Kidney epithelial cell (primary cell): ENCODE measurements at regions not wholly inside any gene's neighbourhood (a gene's known extent, or its start where the extent isn't known, plus 50 kb on each side); places are given as distances from the start of the nearest gene placed in this dataset.

Experiments used
- DNase-seq: peaks from one replicate; pipeline ENCODE4 v3.0.0-alpha.2; 2010; ENCODE audit warnings: low read depth
- H3K27me3 ChIP-seq: 2 replicates; pipeline ENCODE4 v1.6.0; 2011; ENCODE audit warnings: low read length; ENCODE audit not compliant: control insufficient read depth, insufficient read depth
- H3K36me3 ChIP-seq: 2 replicates; pipeline ENCODE4 v1.5.1; 2011; ENCODE audit warnings: low read length; ENCODE audit not compliant: control insufficient read depth, insufficient read depth
- H3K4me3 ChIP-seq: 2 replicates; pipeline ENCODE4 v1.5.1; 2011; ENCODE audit warnings: low read depth, mild to moderate bottlenecking, control low read depth, low read length
- CTCF ChIP-seq: IDR thresholded peaks from 2 replicates; pipeline ENCODE4 v1.5.1; 2011; ENCODE audit warnings: mild to moderate bottlenecking, moderate library complexity, low read length, control low read depth, inconsistent platforms; ENCODE audit not compliant: insufficient read depth, poor library complexity, severe bottlenecking

GRCh38 chr10:56745490-56745889 lies 384.4 kb upstream of the ZWINT start:
- DNase-seq: no peak
- no peaks in the 10 kb centered on the region for H3K27me3 ChIP-seq
- no peaks in the 10 kb centered on the region for H3K36me3 ChIP-seq
- no peak for TF ChIP-seq CTCF
- H3K4me3 ChIP-seq: no peak overlapping the region

- H3K36me3 ChIP-seq: no peaks in the 10 kb centered on the region
- H3K27me3 ChIP-seq: no peaks in the 10 kb centered on the region
- no peak for DNase-seq
- no peak overlapping the region for H3K4me3 ChIP-seq
- TF ChIP-seq CTCF: no peak
These were observed 367.3 kb upstream of the ZWINT start for GRCh38 chr10:56728349-56728748.

GRCh38 chr10:56722912-56723311 lies 361.9 kb upstream of the ZWINT start:
- H3K27me3 ChIP-seq: no peaks in the 10 kb centered on the region
- H3K36me3 ChIP-seq: no peaks in the 10 kb centered on the region
- no peak for DNase-seq
- no peak overlapping the region for H3K4me3 ChIP-seq
- no peak for TF ChIP-seq CTCF

GRCh38 chr10:56715262-56715661 lies 354.2 kb upstream of the ZWINT start:
- no peaks in the 10 kb centered on the region for H3K27me3 ChIP-seq
- TF ChIP-seq CTCF: no peak
- DNase-seq: no peak
- H3K36me3 ChIP-seq: no peaks in the 10 kb centered on the region
- H3K4me3 ChIP-seq: no peak overlapping the region

- no peak for DNase-seq
- Histone ChIP-seq H3K36me3 (no peaks in the 10 kb centered on the region), H3K4me3 (no peak overlapping the region), H3K27me3 (no peaks in the 10 kb centered on the region)
- no peak for TF ChIP-seq CTCF
These were observed 337.4 kb upstream of the ZWINT start for GRCh38 chr10:56698506-56698905.

GRCh38 chr10:56679578-56679977 lies 318.5 kb upstream of the ZWINT start:
- no peak for TF ChIP-seq CTCF
- Histone ChIP-seq H3K27me3 (no peaks in the 10 kb centered on the region), H3K36me3 (no peaks in the 10 kb centered on the region), H3K4me3 (no peak overlapping the region)
- no peak for DNase-seq
